Endodermal cell (in vitro differentiated cells): ENCODE measurements at regions not wholly inside any gene's neighbourhood (a gene's known extent, or its start where the extent isn't known, plus 50 kb on each side); places are given as distances from the start of the nearest gene placed in this dataset.

Experiments
- DNase-seq: peaks from one replicate; pipeline ENCODE4 v3.0.0-alpha.2; 2017
- H3K27ac ChIP-seq: 2 replicates; pipeline ENCODE4 v1.5.1; 2013; ENCODE audit warnings: mild to moderate bottlenecking, low read depth, low read length, moderate library complexity
- H3K27me3 ChIP-seq: 2 replicates; pipeline ENCODE4 v1.6.1; 2013; ENCODE audit warnings: mild to moderate bottlenecking, low read length, moderate library complexity; ENCODE audit not compliant: insufficient read depth, control insufficient read depth, poor library complexity, severe bottlenecking
- H3K36me3 ChIP-seq: 2 replicates; pipeline ENCODE4 v1.7.0; 2013; ENCODE audit warnings: mild to moderate bottlenecking, low read length, moderate library complexity; ENCODE audit not compliant: control insufficient read depth, insufficient read depth
- H3K4me1 ChIP-seq: one replicate; pipeline ENCODE4 v1.7.0; 2013; ENCODE audit warnings: low read length; ENCODE audit not compliant: control insufficient read depth, insufficient read depth
- H3K4me3 ChIP-seq: 2 replicates; pipeline ENCODE4 v1.5.1; 2013; ENCODE audit warnings: mild to moderate bottlenecking, low read length, moderate library complexity
- H3K9ac ChIP-seq: 2 replicates; pipeline ENCODE4 v1.6.1; 2013; ENCODE audit warnings: mild to moderate bottlenecking, low read length, moderate library complexity; ENCODE audit not compliant: poor library complexity, severe bottlenecking; ENCODE audit errors: extremely low read depth
- H3K9me3 ChIP-seq: 2 replicates; pipeline ENCODE4 v1.6.1; 2013; ENCODE audit warnings: mild to moderate bottlenecking, low read length, moderate library complexity; ENCODE audit not compliant: control insufficient read depth
- H3K27ac Mint-ChIP-seq: 2 replicates; pipeline ENCODE4 v1.8.0; 2020; ENCODE audit warnings: mixed read lengths
- H3K27me3 Mint-ChIP-seq: 2 replicates; pipeline ENCODE4 v1.8.0; 2021; ENCODE audit warnings: mild to moderate bottlenecking, mixed read lengths; ENCODE audit not compliant: insufficient read depth
- H3K36me3 Mint-ChIP-seq: 2 replicates; pipeline ENCODE4 v1.8.0; 2020; ENCODE audit warnings: low read depth, mixed read lengths
- H3K4me1 Mint-ChIP-seq: 2 replicates; pipeline ENCODE4 v1.8.0; 2020; ENCODE audit warnings: mixed read lengths
- H3K4me3 Mint-ChIP-seq: 2 replicates; pipeline ENCODE4 v1.8.0; 2020; ENCODE audit warnings: mild to moderate bottlenecking, moderate library complexity, mixed read lengths
- H3K9me3 Mint-ChIP-seq: 2 replicates; pipeline ENCODE4 v1.8.0; 2020; ENCODE audit warnings: mild to moderate bottlenecking, mixed read lengths
- CTCF ChIP-seq: fragments of 200-600 bp; sonication (generic); conservative IDR thresholded peaks from 2 replicates; pipeline ENCODE4 v1.5.0; 2021; ENCODE audit warnings: antibody characterized with exemption, mild to moderate bottlenecking
- WGBS, 2 experiments: methylation state at CpG; one replicate each; pipeline versions ENCODE4 v1.1.5 to v1.1.7; 2013; ENCODE audit warnings: missing lambda C conversion rate in 2 of 2, mixed read lengths in 1 of 2; ENCODE audit not compliant: insufficient coverage in 1 of 2, insufficient read length in 1 of 2; 5-methylcytosine and 5-hydroxymethylcytosine counted together

GRCh38 chr21:17372200-17372599 lies 140.6 kb upstream of the CXADR start:
- TF ChIP-seq CTCF: no peak
- H3K4me3 ChIP-seq: no peak overlapping the region
- no peak overlapping the region for H3K9ac ChIP-seq
- H3K27ac ChIP-seq: no peak overlapping the region
- Mint-ChIP-seq H3K4me3 (no peak overlapping the region), H3K27me3 (no peaks in the 10 kb centered on the region), H3K36me3 (no peaks in the 10 kb centered on the region), H3K9me3 (peaks cover 15% of the 10 kb centered on the region), H3K27ac (no peak overlapping the region), H3K4me1 (peaks cover 12% of the 10 kb centered on the region)
- H3K4me1 ChIP-seq: no peaks in the 10 kb centered on the region
- 87 to 96% methylated on average over 2 of the region's 2 CpGs for WGBS, 2 experiments
- DNase-seq: no peak
- no peaks in the 10 kb centered on the region for H3K27me3 ChIP-seq
- H3K9me3 ChIP-seq: no peaks in the 10 kb centered on the region
- H3K36me3 ChIP-seq: no peaks in the 10 kb centered on the region

GRCh38 chr21:17386498-17386897 lies 126.3 kb upstream of the CXADR start:
- Histone ChIP-seq H3K27me3 (no peaks in the 10 kb centered on the region), H3K9me3 (no peaks in the 10 kb centered on the region), H3K4me1 (peaks cover 2% of the 10 kb centered on the region), H3K36me3 (no peaks in the 10 kb centered on the region), H3K4me3 (no peak overlapping the region), H3K9ac (no peak overlapping the region), H3K27ac (no peak overlapping the region)
- no peak for TF ChIP-seq CTCF
- no peaks in the 10 kb centered on the region for H3K27me3 Mint-ChIP-seq
- H3K4me1 Mint-ChIP-seq: peaks cover 7% of the 10 kb centered on the region
- no peak for DNase-seq
- H3K27ac Mint-ChIP-seq: no peak overlapping the region
- peaks cover 16% of the 10 kb centered on the region for H3K9me3 Mint-ChIP-seq
- no peaks in the 10 kb centered on the region for H3K36me3 Mint-ChIP-seq
- 43 to 44% methylated on average over 2 of the region's 2 CpGs for WGBS, 2 experiments
- H3K4me3 Mint-ChIP-seq: no peak overlapping the region

GRCh38 chr21:17387030-17387617 lies 125.7 kb upstream of the CXADR start:
- Mint-ChIP-seq H3K36me3 (no peaks in the 10 kb centered on the region), H3K4me3 (no peak overlapping the region), H3K27ac (no peak overlapping the region), H3K4me1 (peaks cover 7% of the 10 kb centered on the region), H3K27me3 (no peaks in the 10 kb centered on the region), H3K9me3 (peaks cover 13% of the 10 kb centered on the region)
- peaks cover 2% of the 10 kb centered on the region for H3K4me1 ChIP-seq
- peak; percentile 56 for DNase-seq
- H3K27ac ChIP-seq: no peak overlapping the region
- no peak overlapping the region for H3K4me3 ChIP-seq
- no peak overlapping the region for H3K9ac ChIP-seq
- no peaks in the 10 kb centered on the region for H3K9me3 ChIP-seq
- 10 to 14% methylated on average over 2 to 4 of the region's 7 CpGs for WGBS, 2 experiments
- H3K36me3 ChIP-seq: no peaks in the 10 kb centered on the region
- peak; percentile 87 for TF ChIP-seq CTCF
- no peaks in the 10 kb centered on the region for H3K27me3 ChIP-seq
